PC-3 (cell line): ENCODE measurements at regions not wholly inside any gene's neighbourhood (a gene's known extent, or its start where the extent isn't known, plus 50 kb on each side); places are given as distances from the start of the nearest gene placed in this dataset.

Experiments
- ATAC-seq: fragments of 200-7000 bp; cut with Tn5 transposase; 2 replicates; pipeline ENCODE4 v1.9.1; 2020; ENCODE audit warnings: mild to moderate bottlenecking, moderate library complexity
- BruUV-seq: library from RNA; stranded (reverse); fragments of 400-500 nt; replicated peaks from 2 replicates; lab custom pipeline; 2021; lab: Mats Ljungman, UMichigan
- CTCF ChIA-PET: fragments of 300-600 bp; sonication (Branson Sonifier 250); formaldehyde crosslinking; loops from one replicate; lab custom pipeline; 2022; ENCODE audit warnings: antibody characterized with exemption; lab: Charles Lee
- POLR2A ChIA-PET: fragments of 300-600 bp; sonication (Branson Sonifier 250); formaldehyde crosslinking; loops from one replicate; lab custom pipeline; 2022; ENCODE audit warnings: antibody characterized with exemption; ENCODE audit not compliant: unreplicated experiment; lab: Charles Lee
- DNase-seq: peaks from one replicate; pipeline ENCODE4 v3.0.0-alpha.2; 2015
- H2AFZ ChIP-seq: fragments of 300-600 bp; sonication (generic); 2 replicates; pipeline ENCODE4 v1.6.0; 2016; ENCODE audit warnings: antibody characterized with exemption, low read length
- H3F3A ChIP-seq: fragments of 300-600 bp; sonication (generic); one replicate; pipeline ENCODE4 v1.6.0; 2017; ENCODE audit warnings: antibody characterized with exemption, low read length, control low read depth, mild to moderate bottlenecking; ENCODE audit not compliant: unreplicated experiment
- H3K27ac ChIP-seq: fragments of 300-600 bp; sonication (generic); 2 replicates; pipeline ENCODE4 v1.5.1; 2016; ENCODE audit warnings: mild to moderate bottlenecking, low read length
- H3K27me3 ChIP-seq: fragments of 300-600 bp; sonication (generic); 2 replicates; pipeline ENCODE4 v1.6.1; 2016; ENCODE audit warnings: low read length, mixed read lengths
- H3K36me3 ChIP-seq: fragments of 300-600 bp; sonication (generic); 2 replicates; pipeline ENCODE4 v1.6.1; 2016; ENCODE audit warnings: low read depth, mixed run types, low read length, mixed read lengths
- H3K4me1 ChIP-seq: fragments of 300-600 bp; sonication (generic); 2 replicates; pipeline ENCODE4 v1.5.1; 2016; ENCODE audit warnings: low read length; ENCODE audit not compliant: insufficient read depth
- H3K4me2 ChIP-seq: fragments of 300-600 bp; sonication (generic); 2 replicates; pipeline ENCODE4 v1.6.0; 2016; ENCODE audit warnings: low read length
- H3K4me3 ChIP-seq: fragments of 300-600 bp; sonication (generic); 2 replicates; pipeline ENCODE4 v1.5.1; 2016; ENCODE audit warnings: mild to moderate bottlenecking, low read length, mixed read lengths
- H3K79me2 ChIP-seq: fragments of 300-600 bp; sonication (generic); 2 replicates; pipeline ENCODE4 v1.6.1; 2017; ENCODE audit warnings: low read length, mixed read lengths
- H3K9ac ChIP-seq: fragments of 300-600 bp; sonication (generic); 2 replicates; pipeline ENCODE4 v1.6.0; 2016; ENCODE audit warnings: mild to moderate bottlenecking, low read length
- H3K9me2 ChIP-seq: fragments of 300-600 bp; sonication (generic); replicated peaks from 2 replicates; pipeline ENCODE4 v1.6.1; 2016; ENCODE audit warnings: mixed run types, low read length, mixed read lengths
- H3K9me3 ChIP-seq: fragments of 300-600 bp; sonication (generic); 2 replicates; pipeline ENCODE4 v1.6.1; 2016; ENCODE audit warnings: low read length, mixed read lengths
- H4K20me1 ChIP-seq: fragments of 300-600 bp; sonication (generic); 2 replicates; pipeline ENCODE4 v1.6.1; 2016; ENCODE audit warnings: low read length, mixed read lengths
- CTCF ChIP-seq: fragments of 300-600 bp; sonication (generic); conservative IDR thresholded peaks from 2 replicates; pipeline ENCODE4 v1.5.1; 2017; ENCODE audit warnings: antibody characterized with exemption, low read depth, mild to moderate bottlenecking, low read length
- EZH2 ChIP-seq: fragments of 300-600 bp; sonication (generic); IDR thresholded peaks from one replicate; pipeline ENCODE4 v1.6.1; 2017; ENCODE audit warnings: antibody characterized with exemption, mild to moderate bottlenecking, low read length; ENCODE audit not compliant: unreplicated experiment
- EZH2phosphoT487 ChIP-seq: fragments of 300-600 bp; sonication (generic); IDR thresholded peaks from 2 replicates; pipeline ENCODE4 v1.6.1; 2018; ENCODE audit warnings: mild to moderate bottlenecking, antibody characterized with exemption, low read length, borderline replicate concordance
- intact Hi-C: fragments of 100-400 bp; cut with micrococcal nuclease; formaldehyde crosslinking; loops from 2 replicates; pipeline ENCODE4 v1.9.0; 2023

DNA sequence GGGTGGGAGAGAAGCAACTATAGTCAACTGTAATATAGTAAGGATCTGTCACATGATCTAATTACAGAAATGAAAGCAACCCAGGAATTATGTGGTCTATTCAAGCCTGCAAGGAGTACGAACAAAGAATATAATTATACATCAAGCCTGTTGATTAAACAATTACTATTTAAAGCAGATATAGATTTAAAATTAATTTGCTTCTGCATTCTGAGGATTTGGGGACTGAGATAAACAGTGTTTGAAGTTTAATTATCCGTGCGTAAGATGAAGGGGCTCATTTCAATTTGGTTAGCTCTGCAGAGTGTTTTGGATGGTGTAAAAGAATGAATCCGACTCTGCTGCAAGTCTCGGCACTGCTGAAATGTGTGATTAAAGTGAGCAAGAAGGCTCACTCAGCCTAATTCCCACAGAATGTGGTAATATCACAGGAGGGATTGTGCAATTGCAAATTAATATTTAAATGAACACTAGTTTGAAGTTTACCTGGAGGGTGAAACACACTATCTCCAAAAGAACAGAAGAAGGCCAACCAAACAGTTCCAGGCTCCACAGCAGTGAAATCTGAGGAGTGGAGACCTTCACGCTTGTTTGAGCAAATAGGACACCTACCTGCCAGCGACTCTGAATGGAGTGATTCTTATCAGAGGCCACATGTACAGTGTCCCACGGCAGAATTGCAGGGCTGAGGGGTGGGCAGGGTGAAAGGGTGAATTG, 420.6 kb upstream of the SLC30A5 start:
- H3K36me3 ChIP-seq: no peaks in the 10 kb centered on the region
- ChIA-PET POLR2A (no interaction called here), CTCF (no interaction called here)
- no peaks in the 10 kb centered on the region for H3K4me1 ChIP-seq
- peaks cover 6% of the 10 kb centered on the region; the same call in 1 of the 2 replicates for H3K27me3 ChIP-seq
- no peak overlapping the region for H2AFZ ChIP-seq
- BruUV-seq: no TSS peak
- H3K9me2 ChIP-seq: no peaks in the 10 kb centered on the region
- H3K4me3 ChIP-seq: no peak overlapping the region
- H4K20me1 ChIP-seq: no peaks in the 10 kb centered on the region
- intact Hi-C loops: no loop called here
- H3K79me2 ChIP-seq: no peaks in the 10 kb centered on the region
- H3K9ac ChIP-seq: no peak overlapping the region
- ATAC-seq: no peak
- no peak overlapping the region for H3K27ac ChIP-seq
- no peaks in the 10 kb centered on the region for H3K9me3 ChIP-seq
- TF ChIP-seq EZH2phosphoT487 (no peak), CTCF (no peak), EZH2 (no peak)
- no peak for DNase-seq
- H3K4me2 ChIP-seq: no peak overlapping the region
- H3F3A ChIP-seq: no peaks in the 10 kb centered on the region

- POLR2A ChIA-PET: no interaction called here
- intact Hi-C loops: no loop called here
- Histone ChIP-seq H2AFZ (no peak overlapping the region), H3K4me1 (no peaks in the 10 kb centered on the region), H3F3A (no peaks in the 10 kb centered on the region), H3K9me3 (no peaks in the 10 kb centered on the region), H3K9ac (no peak overlapping the region), H3K4me3 (no peak overlapping the region), H4K20me1 (no peaks in the 10 kb centered on the region), H3K27me3 (peaks cover 6% of the 10 kb centered on the region; the same call in 1 of the 2 replicates), H3K4me2 (no peak overlapping the region), H3K36me3 (no peaks in the 10 kb centered on the region), H3K79me2 (no peaks in the 10 kb centered on the region), H3K9me2 (no peaks in the 10 kb centered on the region), H3K27ac (no peak overlapping the region)
- ATAC-seq (no peak), DNase-seq (no peak)
- TF ChIP-seq CTCF (no peak), EZH2 (no peak), EZH2phosphoT487 (no peak)
- no TSS peak for BruUV-seq
- CTCF ChIA-PET: no interaction called here
Measured at GRCh38 chr5:68673823-68674180, 420.0 kb upstream of the SLC30A5 start.

GRCh38 chr5:68679041-68679440, 414.8 kb upstream of the SLC30A5 start:
- DNase-seq: no peak
- no peak for ATAC-seq
- Histone ChIP-seq H2AFZ (no peak overlapping the region), H3K4me3 (no peak overlapping the region), H3K4me2 (no peak overlapping the region), H3K79me2 (no peaks in the 10 kb centered on the region), H3K27ac (no peak overlapping the region), H3K9ac (no peak overlapping the region), H4K20me1 (no peaks in the 10 kb centered on the region), H3K27me3 (no peaks in the 10 kb centered on the region), H3K4me1 (peaks cover 10% of the 10 kb centered on the region), H3K9me2 (no peaks in the 10 kb centered on the region), H3F3A (no peaks in the 10 kb centered on the region), H3K36me3 (no peaks in the 10 kb centered on the region), H3K9me3 (no peaks in the 10 kb centered on the region)
- ChIA-PET POLR2A (no interaction called here), CTCF (no interaction called here)
- BruUV-seq: no TSS peak
- no peak for TF ChIP-seq CTCF
- intact Hi-C loops: no loop called here
